ENCODE measurements at regions not wholly inside any gene's neighbourhood (a gene's known extent, or its start where the extent isn't known, plus 50 kb on each side); places are given as distances from the start of the nearest gene placed in this dataset.

DNA sequence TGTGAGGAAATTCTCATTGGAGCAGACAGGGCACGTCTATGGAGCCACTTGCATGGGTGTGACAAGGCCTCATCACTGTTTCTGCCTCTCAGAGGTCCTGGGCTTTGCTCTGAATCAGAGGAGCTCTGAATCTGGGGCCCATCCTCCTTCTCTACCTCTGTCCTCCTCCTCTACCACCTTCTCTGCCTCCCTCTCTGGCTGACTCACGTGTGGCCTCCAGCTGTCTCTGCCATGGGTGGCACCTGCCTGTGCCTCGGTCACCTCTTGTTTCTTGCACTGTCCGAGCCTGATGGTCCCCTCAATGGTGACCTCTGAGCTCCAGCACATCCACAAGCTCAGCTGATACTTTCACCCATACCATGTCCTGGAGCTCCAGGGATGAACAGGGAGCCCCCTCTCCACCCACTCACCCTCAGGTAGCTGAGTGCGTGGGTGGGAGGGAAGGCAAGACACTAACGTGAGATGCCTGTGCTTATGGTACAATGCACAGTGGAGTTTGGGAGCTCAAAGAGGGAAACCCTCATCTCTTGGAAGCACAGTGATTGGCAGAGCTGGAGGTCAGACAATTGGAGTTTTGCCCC is 116.4 kb upstream of the CRHR1 start:
- no peak for TF ChIP-seq CTCF (IDR thresholded peaks at IDR 0.05)
- no peak for TF ChIP-seq EZH2 (IDR thresholded peaks at IDR 0.05; ENCODE audit: borderline replicate concordance, insufficient read depth, low read depth, low read length, poor library complexity, severe bottlenecking)
